ENCODE measurements at regions not wholly inside any gene's neighbourhood (a gene's known extent, or its start where the extent isn't known, plus 50 kb on each side); places are given as distances from the start of the nearest gene placed in this dataset.
"Not testable (repeated sequence)": the region's sequence is repeated elsewhere in the genome, so short reads cannot be mapped to it uniquely, and the experiment has no call there.

DNA sequence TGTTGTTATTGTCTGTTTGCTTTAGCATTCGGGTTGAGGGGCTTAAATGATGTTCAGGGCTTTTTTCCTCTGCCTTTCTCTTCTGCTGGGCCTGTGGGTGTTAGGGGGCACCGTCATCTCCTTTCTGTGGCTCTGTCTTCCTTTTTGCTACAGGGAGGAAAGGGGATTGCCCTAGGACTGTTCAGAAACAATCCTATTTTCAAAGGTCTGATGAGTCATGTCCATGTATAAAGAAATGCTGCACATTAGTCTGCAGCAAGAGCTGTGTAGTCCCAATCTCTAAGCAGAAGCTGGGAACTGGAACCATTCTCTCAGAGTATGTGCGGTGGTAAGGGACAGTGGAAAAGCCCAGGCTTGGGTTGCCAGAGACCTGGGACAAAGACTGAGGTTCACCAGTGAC lies 462.3 kb downstream of the OMA1 start:
- intact Hi-C loops (cut with DNase I), result no loop called here
- no peak for DNase-seq

DNA sequence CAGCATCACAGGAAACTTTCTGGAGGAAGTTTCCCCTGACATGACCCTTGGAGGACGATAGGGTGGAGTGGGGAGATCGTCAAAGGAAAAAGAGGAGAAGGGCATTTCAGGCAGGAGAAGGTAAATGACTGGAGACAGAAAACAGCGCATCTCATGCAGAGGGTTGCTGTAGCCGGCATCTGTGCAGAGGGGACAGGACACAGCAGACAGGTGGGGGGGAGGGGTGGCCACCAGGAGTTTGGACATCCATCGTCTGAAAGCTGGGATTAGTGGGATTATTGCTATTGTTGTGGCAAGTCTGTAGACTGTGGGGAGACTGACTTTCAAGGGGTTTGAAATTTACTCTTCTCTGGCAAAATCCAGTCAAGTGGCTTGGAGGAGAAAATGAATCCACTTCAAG lies 463.9 kb downstream of the OMA1 start:
- intact Hi-C loops (cut with DNase I), result no loop called here
- DNase-seq, result no peak

- DNase-seq, result no peak
- intact Hi-C loops (cut with DNase I), result no loop called here
These were observed 470.3 kb downstream of the OMA1 start for GRCh38 chr1:58076258-58076657.

DNA sequence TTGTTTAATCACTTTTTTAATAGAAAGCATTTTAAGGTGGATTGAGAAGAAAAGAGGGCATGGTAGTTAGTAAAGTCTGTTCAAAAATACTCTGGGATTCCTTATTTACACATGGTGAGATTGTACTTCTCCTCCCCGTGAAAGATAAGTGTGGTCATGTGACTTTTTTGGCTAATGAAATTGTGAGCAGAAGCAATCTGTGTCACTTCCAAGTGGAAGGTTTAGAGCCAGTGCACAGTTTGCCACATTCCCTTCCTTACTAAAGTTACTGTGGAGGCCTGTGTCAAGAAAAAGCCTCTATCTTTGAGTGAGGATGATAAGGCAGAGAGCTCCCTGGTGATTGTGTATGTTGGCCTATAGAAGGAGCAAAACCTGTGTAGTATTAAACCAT lies 471.3 kb downstream of the OMA1 start:
- DNase-seq, result no peak
- intact Hi-C loops (cut with DNase I), result no loop called here

DNA sequence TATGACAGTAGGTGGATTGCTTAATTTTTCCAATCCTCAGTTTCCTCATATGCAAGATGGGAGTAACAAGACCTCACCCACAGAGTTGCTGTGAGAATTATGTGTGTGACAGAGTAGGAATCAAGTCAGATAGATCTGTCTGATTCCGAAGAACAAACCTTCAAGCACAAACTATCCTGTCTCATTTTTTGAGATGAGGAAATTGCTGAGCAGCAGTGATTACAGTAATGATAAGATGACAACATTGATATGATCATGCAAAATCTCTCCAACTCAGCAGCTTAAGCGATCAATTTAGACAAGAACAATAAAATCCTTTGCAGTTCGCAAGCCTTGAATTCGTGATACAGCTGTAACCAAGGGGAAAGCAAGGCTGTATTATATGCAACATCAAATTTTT lies 474.1 kb downstream of the OMA1 start:
- no peak for DNase-seq
- intact Hi-C loops (cut with DNase I), result no loop called here

- intact Hi-C loops (cut with DNase I), result no loop called here
- DNase-seq, result no peak
These were observed 479.4 kb downstream of the OMA1 start for GRCh38 chr1:58067082-58067481.

GRCh38 chr1:58065520-58065919 lies 481.0 kb downstream of the OMA1 start:
- intact Hi-C loops (cut with DNase I), result no loop called here
- DNase-seq, result no peak

DNA sequence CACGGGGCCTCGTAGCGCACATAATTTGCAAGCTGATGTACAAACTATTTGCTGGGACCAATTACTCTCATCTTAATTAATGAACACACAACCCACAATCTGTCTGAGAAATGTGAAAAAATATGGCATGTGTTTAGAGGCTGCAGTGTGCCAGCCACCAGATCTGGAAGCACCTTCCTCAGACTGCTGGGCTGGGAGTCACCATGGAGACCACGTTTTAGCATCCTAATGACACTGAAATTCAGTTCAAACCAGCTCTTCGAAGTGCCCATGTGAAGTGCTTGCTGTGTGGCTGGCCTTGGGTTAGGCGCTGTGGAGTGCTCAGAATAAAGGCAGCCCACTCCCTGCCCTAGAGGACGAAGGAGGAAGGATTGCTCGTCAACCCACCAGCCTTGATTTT lies 482.4 kb downstream of the OMA1 start:
- intact Hi-C loops (cut with DNase I), result no loop called here
- DNase-seq, result no peak

GRCh38 chr1:58063095-58063494 lies 483.4 kb downstream of the OMA1 start:
- no peak for DNase-seq
- intact Hi-C loops (cut with DNase I), result no loop called here

- DNase-seq, result no peak
- intact Hi-C loops (cut with DNase I), result no loop called here
These were observed 483.9 kb downstream of the OMA1 start for GRCh38 chr1:58062635-58063034.

DNA sequence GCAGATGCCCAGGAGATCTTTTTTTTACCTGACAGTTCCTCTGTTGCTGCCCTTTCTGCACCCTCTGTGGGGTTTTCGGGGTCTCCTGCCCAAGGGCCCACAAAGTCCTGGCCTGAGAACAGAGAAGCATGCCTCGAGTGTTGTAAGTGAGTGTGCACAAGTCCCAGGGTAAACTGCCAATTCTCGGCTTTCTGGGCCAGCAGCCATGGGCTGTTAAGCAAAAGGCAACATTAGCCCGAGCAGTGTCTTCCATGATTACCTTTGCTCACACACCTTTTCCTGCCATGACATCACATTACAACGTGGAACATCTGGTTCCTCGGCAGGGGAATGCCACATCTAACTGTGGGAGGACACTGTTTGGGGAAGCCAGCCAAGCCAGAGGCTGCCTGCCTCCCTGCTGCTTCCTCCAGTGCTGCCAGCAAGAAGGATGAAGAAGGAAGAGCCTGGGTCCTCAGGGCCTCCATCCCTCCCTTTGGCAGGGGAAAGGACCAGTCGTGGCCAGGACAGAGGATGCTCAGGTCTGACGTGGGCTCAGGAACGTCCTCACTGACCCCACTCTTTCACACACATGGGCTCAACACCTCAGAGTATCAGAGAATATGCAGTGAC lies 485.9 kb downstream of the OMA1 start:
- DNase-seq, result peak in 3 of 10 donors; percentile 19 to 79 (median 73)
- intact Hi-C loops (cut with DNase I), result no loop called here

DNA sequence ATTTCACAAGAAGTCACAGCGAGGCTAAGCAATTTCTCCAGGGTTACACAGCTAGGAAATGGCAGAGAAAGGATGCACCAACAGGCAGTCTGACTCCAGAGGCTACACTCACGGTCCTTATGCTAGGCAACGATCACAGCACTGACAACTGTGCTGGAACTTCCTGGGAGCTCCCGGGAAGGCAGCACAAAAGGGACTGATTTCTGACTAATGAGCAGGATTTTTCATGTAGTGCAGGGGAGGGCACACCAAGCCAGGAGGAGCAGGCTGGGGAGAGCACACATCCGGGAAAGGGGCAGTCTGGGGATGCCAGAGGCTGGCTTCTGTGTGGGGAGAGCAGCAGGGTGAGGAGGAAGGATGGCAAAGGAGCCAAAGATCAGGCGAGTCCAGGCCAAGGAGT lies 486.7 kb downstream of the OMA1 start:
- DNase-seq, result no peak
- intact Hi-C loops (cut with DNase I), result no loop called here

DNA sequence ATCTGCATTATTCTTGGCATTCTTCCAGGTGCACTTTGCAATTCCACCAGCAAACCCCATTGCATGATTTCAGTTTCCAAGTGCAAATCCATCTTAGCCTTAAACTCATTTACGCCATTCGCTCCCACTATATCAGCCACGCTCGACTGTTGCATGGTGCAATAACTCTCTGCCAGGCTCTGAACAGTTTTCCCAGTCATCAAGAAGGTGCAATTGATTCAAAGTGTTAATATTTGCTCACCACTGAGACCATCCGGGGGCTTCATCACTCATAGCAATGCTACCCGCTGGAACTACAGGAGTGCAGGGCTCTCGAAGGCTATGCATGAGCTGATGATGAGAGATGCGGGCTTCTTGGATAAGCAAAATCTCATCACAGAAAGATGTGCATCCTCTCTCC lies 488.2 kb downstream of the OMA1 start:
- intact Hi-C loops (cut with DNase I), result no loop called here
- no peak for DNase-seq

DNA sequence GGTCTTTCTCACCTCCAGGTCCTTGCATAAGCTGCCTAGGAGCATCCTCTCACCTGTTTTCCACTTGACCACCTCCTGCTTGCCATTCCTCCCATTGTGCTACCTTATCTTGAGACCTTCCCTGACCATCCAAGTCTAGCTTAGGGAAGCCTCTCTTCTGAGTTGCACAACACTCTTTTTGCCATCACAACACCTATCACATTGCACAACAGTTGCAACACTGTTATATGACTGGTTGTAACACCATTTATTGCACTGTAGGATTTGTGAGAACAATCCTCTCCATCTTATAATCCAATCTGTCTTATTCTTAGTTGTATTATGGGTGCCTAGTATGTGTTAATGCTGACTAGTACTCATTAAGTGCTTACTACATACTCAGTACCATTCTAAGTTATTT lies 488.7 kb downstream of the OMA1 start:
- intact Hi-C loops (cut with DNase I), result no loop called here
- DNase-seq, result no peak

GRCh38 chr1:58051187-58051586 lies 495.3 kb downstream of the OMA1 start:
- intact Hi-C loops (cut with DNase I), result not testable (repeated sequence)

GRCh38 chr1:58047265-58047858 lies 499.2 kb downstream of the OMA1 start:
- intact Hi-C loops (cut with DNase I), result loop anchor here (5.0 kb wide), 1 partner anchor 1215 kb away; no protein-coding TSS in a partner anchor
- peak in 4 of 10 donors; percentile 16 to 86 (median 22) for DNase-seq

More at GRCh38 chr1:58051187-58051586, 495.3 kb downstream of the OMA1 start:
- DNase-seq, result not testable (repeated sequence)

GRCh38 chr1:58045094-58045705 lies 501.3 kb downstream of the OMA1 start:
- intact Hi-C loops (cut with DNase I), result loop anchor here (5.0 kb wide), 1 partner anchor 1213 kb away; no protein-coding TSS in a partner anchor
- peak in 1 of 10 donors; percentile 58 for DNase-seq

DNA sequence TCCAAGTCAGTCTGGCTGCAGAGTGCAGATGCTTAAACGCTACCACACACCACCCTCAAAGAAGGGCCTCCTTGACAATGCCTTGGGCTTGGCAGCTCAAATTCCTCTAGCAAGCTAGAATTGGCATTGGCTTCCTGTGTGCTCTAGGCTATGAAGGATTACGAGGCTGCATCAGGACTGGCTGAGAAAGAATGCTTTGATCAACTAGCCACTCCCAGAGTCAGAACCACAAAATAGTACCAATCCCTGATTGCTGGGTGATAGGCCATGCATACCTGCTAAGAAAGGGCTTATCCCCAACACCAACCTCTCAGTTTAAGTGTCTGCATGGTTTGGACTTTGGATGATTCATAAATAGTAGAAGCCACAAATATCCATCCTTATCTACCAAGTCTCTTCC lies 504.9 kb downstream of the OMA1 start:
- intact Hi-C loops (cut with DNase I), result no loop called here
- DNase-seq, result no peak

DNA sequence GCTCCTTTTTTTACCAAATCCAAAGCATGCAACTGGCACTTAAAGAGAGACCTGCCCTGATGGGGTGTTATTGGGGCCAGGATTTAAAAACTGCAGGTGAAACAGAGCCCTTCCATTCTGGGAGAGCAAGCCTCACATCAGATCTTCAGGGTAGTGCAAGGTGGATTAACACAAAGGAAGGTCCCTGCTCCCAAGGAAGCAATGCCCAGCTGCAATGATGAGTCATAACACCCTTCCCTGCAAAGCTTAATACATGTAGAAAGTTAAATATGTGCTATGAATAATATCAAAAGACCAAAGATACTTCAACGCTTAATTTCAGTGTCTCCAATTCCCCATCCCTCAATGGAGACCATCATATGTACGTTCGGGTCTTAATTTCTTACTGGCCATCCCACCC lies 508.0 kb downstream of the OMA1 start:
- DNase-seq, result no peak
- intact Hi-C loops (cut with DNase I), result no loop called here

DNA sequence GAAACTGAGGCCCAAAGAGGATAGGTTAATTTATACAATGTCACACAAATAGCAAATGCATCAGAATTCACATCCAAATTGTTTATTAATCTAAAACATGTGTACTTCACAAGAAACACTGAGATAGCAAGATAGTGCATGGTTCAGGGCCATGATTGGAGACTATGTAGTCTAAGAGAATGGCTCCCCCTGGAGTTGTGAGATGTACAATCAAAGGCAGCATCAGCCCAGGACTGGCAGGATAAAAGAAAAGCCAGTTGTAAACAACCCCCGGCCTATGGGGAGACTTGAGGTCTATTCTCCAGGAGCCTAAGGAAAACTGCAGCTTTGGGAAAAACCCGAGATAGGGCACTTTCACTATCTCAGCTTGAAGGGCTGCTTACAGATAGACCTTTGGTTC lies 511.0 kb downstream of the OMA1 start:
- intact Hi-C loops (cut with DNase I), result no loop called here
- no peak for DNase-seq

GRCh38 chr1:58033311-58033710 lies 513.2 kb downstream of the OMA1 start:
- DNase-seq, result no peak
- intact Hi-C loops (cut with DNase I), result no loop called here

DNA sequence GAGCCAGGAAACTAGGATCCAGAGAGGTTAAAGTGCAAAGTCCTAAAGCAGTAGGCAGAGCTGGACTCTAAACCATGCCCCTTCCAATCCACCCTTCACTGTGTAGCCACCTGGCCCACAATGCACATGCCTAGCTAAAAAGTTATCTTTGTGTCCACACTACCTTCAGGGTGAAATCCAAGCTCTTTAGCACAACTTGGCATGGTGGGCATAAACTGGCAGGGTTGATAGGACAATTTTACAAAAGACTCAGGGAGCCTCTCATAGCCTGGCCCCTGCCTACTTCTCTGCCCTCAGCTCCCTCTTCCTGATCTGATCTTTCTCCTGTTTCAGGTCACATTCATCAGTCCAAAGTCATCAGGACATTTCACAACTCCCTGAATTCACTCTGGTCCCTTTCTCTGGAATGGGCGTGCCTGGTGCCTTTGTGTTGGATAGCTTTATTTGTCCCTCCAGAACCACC lies 513.9 kb downstream of the OMA1 start:
- intact Hi-C loops (cut with DNase I), result no loop called here
- DNase-seq, result no peak

Measured in posterior cingulate gyrus (tissue), 11 donors.